Lung (tissue), 11 donors: ENCODE measurements at regions not wholly inside any gene's neighbourhood (a gene's known extent, or its start where the extent isn't known, plus 50 kb on each side); places are given as distances from the start of the nearest gene placed in this dataset.

Experiments used
- ATAC-seq: fragments of 200-7000 bp; cut with Tn5 transposase; one replicate; pipeline ENCODE4 v1.9.1; 2020; ENCODE audit warnings: moderate number of reproducible peaks; ENCODE audit not compliant: insufficient read depth, low FRiP score
- DNase-seq, 3 donors: peaks; one replicate each; pipeline ENCODE4 v3.0.0-alpha.2; 2013 to 2017
- H3K27ac ChIP-seq, 2 donors: one replicate each; pipeline ENCODE4 v1.5.1; 2013; ENCODE audit warnings: mild to moderate bottlenecking in 2 of 2, moderate library complexity in 2 of 2, control low read depth in 1 of 2, inconsistent platforms in 1 of 2, low read depth in 1 of 2, low read length in 1 of 2
- H3K27me3 ChIP-seq, 3 donors: one replicate each; pipeline ENCODE4 v1.5.1; 2013; ENCODE audit warnings: low read length in 2 of 3; ENCODE audit not compliant: control insufficient read depth in 3 of 3, insufficient read depth in 3 of 3
- H3K36me3 ChIP-seq, 4 donors: one replicate each; pipeline ENCODE4 v1.5.1; 2013; ENCODE audit warnings: low read length in 4 of 4, mild to moderate bottlenecking in 1 of 4, moderate library complexity in 1 of 4; ENCODE audit not compliant: control insufficient read depth in 4 of 4, insufficient read depth in 4 of 4
- H3K4me1 ChIP-seq, 5 donors: one replicate each; pipeline ENCODE4 v1.5.1; 2013; ENCODE audit warnings: low read length in 5 of 5, mild to moderate bottlenecking in 2 of 5, moderate library complexity in 1 of 5; ENCODE audit not compliant: control insufficient read depth in 5 of 5, insufficient read depth in 5 of 5
- H3K4me3 ChIP-seq: one replicate; pipeline ENCODE4 v1.5.1; 2013; ENCODE audit warnings: mild to moderate bottlenecking, control low read depth, moderate library complexity
- H3K9ac ChIP-seq, 2 donors: one replicate each; pipeline ENCODE4 v1.5.1; 2013; ENCODE audit warnings: low read length in 2 of 2, control low read depth in 1 of 2; ENCODE audit not compliant: insufficient read depth in 1 of 2
- H3K9me3 ChIP-seq, 4 donors: one replicate each; pipeline ENCODE4 v1.5.1; 2013; ENCODE audit warnings: low read length in 3 of 4, mild to moderate bottlenecking in 1 of 4, moderate library complexity in 1 of 4; ENCODE audit not compliant: control insufficient read depth in 4 of 4, insufficient read depth in 3 of 4
- WGBS, 2 donors: extraction: QIAGEN DNeasy Blood & Tissue Kit; methylation state at CpG; one replicate each; pipeline ENCODE4 v1.1.7; 2013; 5-methylcytosine and 5-hydroxymethylcytosine counted together
- TF ChIP-seq, protein P1 (sequence below): IDR thresholded peaks from 2 replicates; pipeline ENCODE4 v1.5.1; 2012; ENCODE audit warnings: mild to moderate bottlenecking; ENCODE audit errors: control extremely low read depth, extremely low read depth
- donor health status: control.
- donor health status: control.
- donor health status: Bipolar disorder and iron deficiency.
- donor health status: healthy.
- donor health status: DM: yes; HTN: yes; CAD: no.

- H3K4me3 ChIP-seq: no peak overlapping the region
- no peak for ATAC-seq
- no peak overlapping the region for H3K27ac ChIP-seq
- H3K9ac ChIP-seq: no peak overlapping the region
- no peaks in the 10 kb centered on the region for H3K4me1 ChIP-seq
- whole genome bisulfite sequencing, 2 donors: 86 to 95% methylated on average over 17 of the region's 17 CpGs
- H3K9me3 ChIP-seq: peaks cover 0 to 4% (median 0%) of the 10 kb centered on the region in 4 donors
- TF ChIP-seq, protein P1, sequence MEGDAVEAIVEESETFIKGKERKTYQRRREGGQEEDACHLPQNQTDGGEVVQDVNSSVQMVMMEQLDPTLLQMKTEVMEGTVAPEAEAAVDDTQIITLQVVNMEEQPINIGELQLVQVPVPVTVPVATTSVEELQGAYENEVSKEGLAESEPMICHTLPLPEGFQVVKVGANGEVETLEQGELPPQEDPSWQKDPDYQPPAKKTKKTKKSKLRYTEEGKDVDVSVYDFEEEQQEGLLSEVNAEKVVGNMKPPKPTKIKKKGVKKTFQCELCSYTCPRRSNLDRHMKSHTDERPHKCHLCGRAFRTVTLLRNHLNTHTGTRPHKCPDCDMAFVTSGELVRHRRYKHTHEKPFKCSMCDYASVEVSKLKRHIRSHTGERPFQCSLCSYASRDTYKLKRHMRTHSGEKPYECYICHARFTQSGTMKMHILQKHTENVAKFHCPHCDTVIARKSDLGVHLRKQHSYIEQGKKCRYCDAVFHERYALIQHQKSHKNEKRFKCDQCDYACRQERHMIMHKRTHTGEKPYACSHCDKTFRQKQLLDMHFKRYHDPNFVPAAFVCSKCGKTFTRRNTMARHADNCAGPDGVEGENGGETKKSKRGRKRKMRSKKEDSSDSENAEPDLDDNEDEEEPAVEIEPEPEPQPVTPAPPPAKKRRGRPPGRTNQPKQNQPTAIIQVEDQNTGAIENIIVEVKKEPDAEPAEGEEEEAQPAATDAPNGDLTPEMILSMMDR: no peak
- no peaks in the 10 kb centered on the region for H3K36me3 ChIP-seq
- DNase-seq: no peak
- peaks cover 0 to 24% (median 12%) of the 10 kb centered on the region in 3 donors for H3K27me3 ChIP-seq
These were observed 385.5 kb upstream of the B3GAT1 start for GRCh38 chr11:134797411-134798089.

DNA sequence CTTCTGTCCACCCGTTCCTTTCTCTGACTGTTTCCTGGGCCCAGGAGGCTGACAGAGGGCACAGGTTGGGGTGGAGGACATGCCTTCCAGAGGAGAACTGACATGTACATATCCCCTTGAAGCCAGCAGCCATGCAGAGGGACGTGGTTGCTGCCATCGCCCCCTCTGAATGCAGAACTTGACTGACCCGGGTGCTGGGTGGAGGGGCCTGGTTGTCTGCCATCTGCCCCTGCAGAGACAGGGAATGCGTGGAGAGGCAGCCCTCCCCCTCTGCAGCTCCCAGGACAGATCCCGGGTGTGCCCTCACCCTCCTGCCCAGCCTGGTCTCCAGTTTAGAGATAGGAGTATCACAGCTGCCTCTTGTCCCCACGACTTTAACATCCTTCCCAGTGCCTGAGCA lies 383.0 kb upstream of the B3GAT1 start:
- TF ChIP-seq, protein P1: no peak
- H3K4me3 ChIP-seq: no peak overlapping the region
- H3K4me1 ChIP-seq: no peaks in the 10 kb centered on the region
- no peak for DNase-seq
- peaks cover 0 to 20% (median 2%) of the 10 kb centered on the region in 3 donors for H3K27me3 ChIP-seq
- ATAC-seq: no peak
- H3K9ac ChIP-seq: no peak overlapping the region
- peaks cover 0 to 4% (median 0%) of the 10 kb centered on the region in 4 donors for H3K9me3 ChIP-seq
- no peak overlapping the region for H3K27ac ChIP-seq
- H3K36me3 ChIP-seq: no peaks in the 10 kb centered on the region
- 82 to 83% methylated on average over 7 of the region's 7 CpGs for WGBS, 2 donors

DNA sequence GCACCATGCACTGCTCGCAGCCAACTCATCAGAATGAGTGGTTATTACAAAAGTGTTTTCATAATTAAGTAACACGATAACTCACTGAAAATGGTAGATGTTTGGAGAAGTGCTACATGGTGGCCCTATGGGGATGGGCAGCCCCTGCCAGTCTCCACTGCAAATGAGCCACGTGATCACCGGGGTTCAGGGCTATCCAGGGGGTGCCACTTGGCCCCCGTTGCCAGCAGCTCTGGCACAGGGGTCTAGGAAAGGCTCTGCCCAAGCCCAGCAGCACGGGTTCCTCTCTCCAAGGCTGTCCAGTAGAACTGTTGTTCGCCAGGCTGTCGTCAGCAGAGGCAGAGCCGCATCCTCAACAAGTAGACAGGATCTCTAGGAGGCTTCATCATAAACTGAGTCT lies 382.1 kb upstream of the B3GAT1 start:
- DNase-seq: no peak

More for the DNA sequence above, 382.1 kb upstream of the B3GAT1 start:
- H3K36me3 ChIP-seq: no peaks in the 10 kb centered on the region
- no peak for ATAC-seq
- H3K27ac ChIP-seq: no peak overlapping the region
- H3K9ac ChIP-seq: no peak overlapping the region
- TF ChIP-seq, protein P1: no peak
- peaks cover 0 to 4% (median 0%) of the 10 kb centered on the region in 4 donors for H3K9me3 ChIP-seq
- no peak overlapping the region for H3K4me3 ChIP-seq
- no peaks in the 10 kb centered on the region for H3K4me1 ChIP-seq
- peaks cover 0 to 20% (median 2%) of the 10 kb centered on the region in 3 donors for H3K27me3 ChIP-seq
- WGBS, 2 donors: 72 to 88% methylated on average over 9 of the region's 9 CpGs
